GM21390 (cell line): ENCODE measurements at regions not wholly inside any gene's neighbourhood (a gene's known extent, or its start where the extent isn't known, plus 50 kb on each side); places are given as distances from the start of the nearest gene placed in this dataset.
"Not testable (repeated sequence)": the region's sequence is repeated elsewhere in the genome, so short reads cannot be mapped to it uniquely, and the experiment has no call there.

ENCODE experiments used
- ATAC-seq: cut with Tn5 transposase; IDR thresholded peaks from one replicate; pipeline ENCODE4 v1.9.1; 2021; ENCODE audit not compliant: unreplicated experiment

GRCh38 chr19:14328406-14328805 is 52.8 kb upstream of the ADGRE5 start:
- no peak for ATAC-seq

DNA sequence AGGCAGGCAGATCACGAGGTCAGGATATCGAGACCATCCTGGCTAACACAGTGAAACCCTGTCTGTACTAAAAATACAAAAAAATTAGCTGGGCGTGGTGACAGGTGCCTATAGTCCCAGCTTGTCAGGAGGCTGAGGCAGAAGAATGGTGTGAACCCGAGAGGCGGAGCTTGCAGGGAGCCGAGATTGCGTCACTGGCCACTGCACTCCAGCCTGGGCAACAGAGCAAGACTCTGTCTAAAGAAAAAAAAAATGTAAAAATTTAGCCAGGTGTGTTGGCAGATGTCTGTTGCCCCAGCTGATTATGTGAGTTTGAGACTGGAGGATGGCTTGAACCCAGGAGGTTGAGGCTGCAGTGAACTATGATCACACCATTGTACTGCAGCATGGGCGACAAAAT is 54.2 kb upstream of the ADGRE5 start:
- ATAC-seq: not testable (repeated sequence)

DNA sequence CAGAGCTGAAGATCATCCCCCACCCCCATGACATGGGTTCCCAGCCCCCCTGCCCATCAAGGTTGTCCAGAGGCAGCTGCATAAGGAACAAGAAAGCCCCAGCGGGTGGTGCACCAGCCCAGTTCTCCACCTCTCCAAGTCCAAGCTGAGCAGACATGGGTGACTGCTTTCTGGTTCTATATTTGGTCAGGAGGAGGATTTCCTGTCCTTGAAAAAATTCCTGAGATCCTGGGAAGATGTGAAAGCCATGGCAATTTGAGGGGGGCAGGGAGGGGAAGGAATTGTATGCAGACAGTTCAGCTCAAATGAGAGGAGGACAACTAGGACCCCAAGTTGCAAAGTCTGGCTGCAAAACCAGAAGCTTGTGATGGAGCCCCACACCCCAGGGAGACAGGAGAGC is 55.4 kb upstream of the ADGRE5 start:
- no peak for ATAC-seq

DNA sequence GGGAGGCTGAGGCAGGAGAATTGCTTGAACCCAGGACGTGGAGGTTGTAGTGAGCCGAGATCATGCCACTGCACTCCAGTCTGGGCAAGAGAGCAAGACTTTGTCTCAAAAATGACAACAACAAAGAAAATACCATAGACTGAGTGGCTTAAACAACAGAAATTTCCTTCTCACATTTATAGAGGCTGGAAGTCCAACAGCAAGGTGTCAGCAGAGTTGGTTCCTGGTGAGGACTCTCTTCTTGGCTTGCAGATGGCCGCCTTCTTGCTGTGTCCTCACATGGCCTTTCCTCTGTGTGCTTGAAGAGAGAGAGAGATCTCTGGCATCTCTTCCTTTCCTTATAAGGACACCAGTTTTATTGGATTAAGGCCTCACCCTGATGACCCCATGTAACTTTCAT is 56.1 kb upstream of the ADGRE5 start:
- ATAC-seq: no peak

GRCh38 chr19:14322889-14323463 is 58.3 kb upstream of the ADGRE5 start:
- no peak for ATAC-seq

- no peak for ATAC-seq
Observed at GRCh38 chr19:14320253-14320652, 61.0 kb upstream of the ADGRE5 start.

- not testable (repeated sequence) for ATAC-seq
Observed at GRCh38 chr19:14319720-14320119, 61.5 kb upstream of the ADGRE5 start.

DNA sequence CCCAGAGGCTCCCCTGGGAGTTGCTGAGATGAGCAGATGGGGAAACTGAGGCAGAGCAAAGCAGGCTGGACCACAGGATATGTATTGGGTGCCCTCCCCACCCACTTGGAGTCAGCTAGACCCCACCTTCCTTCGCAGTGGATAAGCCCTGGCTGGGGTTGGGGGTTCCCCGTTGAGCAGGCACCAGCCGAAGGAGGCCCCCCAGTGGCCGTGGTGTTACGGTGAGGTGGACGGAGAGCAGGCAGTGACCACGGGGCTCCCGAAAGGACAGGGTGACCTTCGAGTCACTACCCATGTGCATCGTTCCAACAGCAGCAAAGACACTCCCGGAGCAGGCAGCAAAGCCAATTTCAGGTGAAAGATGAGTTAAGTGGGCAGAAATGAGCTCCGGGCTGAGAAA is 62.4 kb upstream of the ADGRE5 start:
- no peak for ATAC-seq

DNA sequence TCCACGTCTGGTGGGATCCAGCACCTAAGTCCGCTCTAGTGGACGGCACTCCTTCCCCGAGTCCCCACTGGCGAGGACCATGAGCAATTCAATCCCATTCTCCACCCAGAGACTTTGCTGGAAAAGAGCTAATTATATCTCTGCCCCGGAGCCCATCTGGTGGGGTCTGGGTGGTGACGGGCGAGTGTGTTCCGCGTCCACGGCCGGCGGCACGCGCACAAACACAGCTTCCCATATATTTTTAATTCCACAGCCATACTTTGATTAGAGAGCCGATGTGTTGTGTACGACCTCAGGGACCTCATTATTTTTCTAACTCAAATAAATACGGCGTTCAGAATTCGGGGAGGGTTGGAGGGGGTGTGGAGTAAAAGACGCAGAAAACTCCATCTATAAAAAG is 64.1 kb upstream of the ADGRE5 start:
- no peak for ATAC-seq

DNA sequence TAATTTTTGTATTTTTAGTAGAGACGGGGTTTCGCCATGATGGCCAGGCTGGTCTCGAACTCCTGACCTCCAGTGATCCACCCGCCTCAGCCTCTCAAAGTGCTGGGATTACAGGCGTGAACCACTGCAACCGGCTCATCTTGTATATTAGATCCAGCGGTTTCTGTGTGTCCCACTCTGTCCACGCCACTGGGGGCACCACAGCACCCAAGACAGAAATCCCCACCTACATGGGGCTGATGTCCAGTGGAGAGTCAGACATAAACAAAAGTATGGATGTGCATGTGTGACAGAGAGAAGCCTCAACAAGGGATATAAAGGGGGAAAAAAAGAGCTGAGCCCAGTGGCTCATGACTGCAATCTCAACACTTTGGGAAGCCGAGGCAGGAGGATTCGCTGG is 65.8 kb upstream of the ADGRE5 start:
- ATAC-seq: no peak

- no peak for ATAC-seq
Observed at GRCh38 chr19:14310055-14310454, 71.2 kb upstream of the ADGRE5 start.

DNA sequence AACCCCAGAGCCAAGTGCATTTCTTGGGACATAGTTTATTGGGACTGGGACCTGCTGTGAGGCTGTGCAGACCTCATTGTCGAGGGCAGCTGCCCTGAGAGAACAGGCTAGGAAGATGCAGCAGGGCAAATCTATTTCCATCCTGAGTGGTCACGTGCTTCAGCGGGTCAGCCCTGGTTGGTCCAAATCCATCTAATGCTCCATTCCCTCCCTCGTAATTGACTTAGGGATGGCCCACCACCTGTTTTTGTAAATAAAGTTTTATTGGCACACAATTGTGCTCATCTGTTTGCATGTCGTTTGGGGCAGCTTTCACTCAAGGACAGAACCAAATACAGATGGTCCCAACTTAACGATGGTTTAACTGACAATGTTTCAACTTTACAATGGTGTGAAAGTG is 75.5 kb upstream of the ADGRE5 start:
- no peak for ATAC-seq

- ATAC-seq: no peak
Observed at GRCh38 chr19:14301150-14301549, 80.1 kb upstream of the ADGRE5 start.

DNA sequence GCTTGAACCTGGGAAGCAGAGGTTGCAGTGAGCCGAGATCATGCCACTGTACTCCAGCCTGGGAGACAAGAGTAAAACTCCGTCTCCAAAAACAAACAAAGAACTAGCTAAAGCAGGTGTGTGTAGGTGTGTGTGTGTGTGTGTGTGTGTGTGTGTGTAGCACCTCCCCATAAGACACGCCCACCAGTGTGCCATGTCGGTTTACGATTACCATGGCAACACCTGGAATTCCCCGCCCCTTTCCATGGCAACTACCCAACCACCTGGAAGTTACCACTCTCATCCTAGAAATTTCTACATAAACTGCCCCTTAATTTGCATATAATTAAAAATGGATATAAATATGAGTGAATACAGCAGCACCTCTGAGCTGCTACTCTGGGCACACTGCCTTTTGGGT is 80.9 kb upstream of the ADGRE5 start:
- ATAC-seq: no peak

DNA sequence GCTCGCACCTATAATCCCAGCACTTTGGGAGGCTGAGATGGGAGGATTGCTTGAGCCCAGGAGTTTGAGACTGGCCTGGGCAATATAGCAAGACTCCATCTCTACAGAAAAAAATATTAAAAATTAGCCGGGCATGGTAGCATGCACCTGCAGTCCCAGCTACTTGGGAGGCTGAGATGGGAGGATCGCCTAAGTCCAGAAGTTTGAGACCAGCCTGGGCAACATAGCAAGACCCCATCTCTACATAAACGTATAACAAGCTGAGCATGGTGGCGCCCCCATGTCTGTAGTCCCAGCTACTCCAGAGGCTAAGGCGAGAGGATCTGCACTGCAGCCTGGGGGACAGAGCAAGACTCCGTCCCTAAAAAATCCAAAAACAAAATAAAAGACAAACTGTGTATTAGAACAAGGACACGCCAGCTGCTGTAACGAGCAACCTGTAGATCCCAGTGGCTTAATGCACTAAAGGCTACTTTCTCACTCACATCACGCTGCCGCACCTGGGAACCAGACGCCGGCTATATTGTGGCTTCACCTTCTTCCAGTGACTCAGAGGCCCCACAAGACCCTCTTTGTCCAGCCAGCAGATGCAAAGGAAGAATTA is 81.9 kb upstream of the ADGRE5 start:
- not testable (repeated sequence) for ATAC-seq

GRCh38 chr19:14297883-14298576 is 83.2 kb upstream of the ADGRE5 start:
- ATAC-seq: not testable (repeated sequence)

- ATAC-seq: not testable (repeated sequence)
Observed at GRCh38 chr19:14294974-14295373, 86.3 kb upstream of the ADGRE5 start.

DNA sequence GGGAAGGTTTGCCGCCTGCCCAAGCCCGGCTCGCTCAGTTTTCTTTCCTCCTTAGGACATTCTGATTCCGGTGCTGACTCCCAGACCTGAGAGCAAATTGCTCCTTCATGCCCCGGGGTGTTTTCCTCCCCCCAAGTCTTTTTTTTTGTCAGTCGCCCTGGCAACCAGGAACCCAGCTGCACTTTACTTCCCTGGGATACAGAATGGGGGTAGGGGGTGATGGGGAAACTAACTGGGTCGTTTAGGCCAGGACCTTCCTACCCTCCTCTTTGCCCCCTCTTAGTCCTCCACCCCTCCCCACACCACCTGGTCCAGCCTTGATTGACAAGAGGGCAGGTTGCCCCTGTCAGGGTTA is 87.5 kb upstream of the ADGRE5 start:
- ATAC-seq: not testable (repeated sequence)

- not testable (repeated sequence) for ATAC-seq
Observed at GRCh38 chr19:14293101-14293815, 87.3 kb upstream of the ADGRL1 start.

DNA sequence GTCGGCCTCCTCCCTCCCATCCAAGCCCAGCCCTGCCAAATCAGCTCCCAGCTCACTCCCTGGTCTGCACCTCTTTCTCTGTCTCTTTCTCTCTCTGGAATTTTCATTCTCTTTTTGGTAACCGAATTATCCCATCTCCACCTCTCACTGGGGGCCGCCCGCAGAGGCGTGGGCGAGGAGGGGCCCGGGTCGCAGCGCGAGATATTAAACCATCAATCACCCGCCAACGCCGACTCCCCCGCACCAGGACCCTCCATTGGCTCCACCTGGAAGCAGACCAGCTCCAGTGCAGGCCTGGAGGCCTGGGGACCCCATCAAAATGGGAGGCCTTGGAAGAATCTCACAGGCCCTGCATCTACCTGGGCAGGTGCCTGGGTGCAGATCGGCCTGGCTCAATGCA is 83.8 kb upstream of the ADGRL1 start:
- ATAC-seq: not testable (repeated sequence)

GRCh38 chr19:14287837-14288236 is 81.9 kb upstream of the ADGRL1 start:
- ATAC-seq: not testable (repeated sequence)

GRCh38 chr19:14286594-14286993 is 80.6 kb upstream of the ADGRL1 start:
- not testable (repeated sequence) for ATAC-seq
